Karpas-422 (cell line): ENCODE measurements at regions not wholly inside any gene's neighbourhood (a gene's known extent, or its start where the extent isn't known, plus 50 kb on each side); places are given as distances from the start of the nearest gene placed in this dataset.
"Not testable (repeated sequence)": the region's sequence is repeated elsewhere in the genome, so short reads cannot be mapped to it uniquely, and the experiment has no call there.

Source experiments
- DNase-seq: peaks from one replicate; pipeline ENCODE4 v3.0.0-alpha.2; 2015
- H2AFZ ChIP-seq: fragments of 200-600 bp; sonication (generic); 2 replicates; pipeline ENCODE4 v1.6.1; 2014; ENCODE audit warnings: antibody characterized with exemption, low read length, mixed read lengths
- H3K27ac ChIP-seq: fragments of 200-600 bp; sonication (generic); 2 replicates; pipeline ENCODE4 v1.5.1; 2014; ENCODE audit warnings: mild to moderate bottlenecking, low read length, moderate library complexity
- H3K27me3 ChIP-seq: fragments of 200-600 bp; sonication (generic); 2 replicates; pipeline ENCODE4 v1.6.1; 2014; ENCODE audit warnings: low read length, mixed read lengths
- H3K36me3 ChIP-seq: fragments of 200-600 bp; sonication (generic); 2 replicates; pipeline ENCODE4 v1.6.1; 2014; ENCODE audit warnings: low read length, mixed read lengths; ENCODE audit not compliant: insufficient read depth
- H3K4me1 ChIP-seq: fragments of 200-600 bp; sonication (generic); 2 replicates; pipeline ENCODE4 v1.6.1; 2014; ENCODE audit warnings: mild to moderate bottlenecking, low read length, mixed read lengths
- H3K4me2 ChIP-seq: fragments of 200-600 bp; sonication (generic); 2 replicates; pipeline ENCODE4 v1.6.1; 2014; ENCODE audit warnings: low read length, low read depth, mild to moderate bottlenecking; ENCODE audit not compliant: poor library complexity, severe bottlenecking
- H3K4me3 ChIP-seq: fragments of 200-600 bp; sonication (generic); 2 replicates; pipeline ENCODE4 v1.5.1; 2014; ENCODE audit warnings: mild to moderate bottlenecking, antibody characterized with exemption, low read length, mixed read lengths
- H3K79me2 ChIP-seq: fragments of 200-600 bp; sonication (generic); 2 replicates; pipeline ENCODE4 v1.6.1; 2014; ENCODE audit warnings: mild to moderate bottlenecking, low read length, mixed read lengths
- H3K9ac ChIP-seq: fragments of 200-600 bp; sonication (generic); 2 replicates; pipeline ENCODE4 v1.6.0; 2014; ENCODE audit warnings: low read length
- H3K9me2 ChIP-seq: fragments of 200-600 bp; sonication (generic), shearing (Covaris generic); replicated peaks from 2 replicates; pipeline ENCODE4 v1.6.0; 2014; ENCODE audit warnings: mild to moderate bottlenecking, low read length, moderate library complexity; ENCODE audit not compliant: insufficient read depth
- H3K9me3 ChIP-seq: fragments of 300-700, 200-600 bp; sonication (generic); 2 replicates; pipeline ENCODE4 v1.6.1; 2014; ENCODE audit warnings: low read length, mixed read lengths
- H4K20me1 ChIP-seq: fragments of 200-600 bp; sonication (generic); 2 replicates; pipeline ENCODE4 v1.6.1; 2014; ENCODE audit warnings: mild to moderate bottlenecking, antibody characterized with exemption, low read length, low read depth; ENCODE audit not compliant: insufficient read depth

DNA sequence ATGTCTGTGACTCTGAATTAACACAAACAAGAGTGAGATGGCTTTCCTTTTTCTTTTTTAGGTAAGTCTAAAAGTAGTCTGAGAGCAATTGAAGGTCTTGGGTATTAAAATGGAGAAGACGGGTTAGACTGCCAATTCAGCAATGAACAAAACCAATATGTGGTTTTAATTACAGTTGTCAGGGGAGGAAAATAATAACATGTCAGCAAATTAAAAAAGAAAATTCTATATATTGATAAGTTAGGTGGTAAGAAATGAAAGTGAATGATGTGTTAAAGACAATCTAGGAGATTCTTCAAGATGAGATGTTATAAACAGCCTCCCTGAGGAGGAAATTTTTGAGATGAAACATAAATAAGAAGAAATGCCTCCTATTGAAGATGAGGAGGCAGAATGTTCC is 150.6 kb upstream of the HSF2 start:
- no peaks in the 10 kb centered on the region for H3K27me3 ChIP-seq
- no peak overlapping the region for H3K27ac ChIP-seq
- H3K4me1 ChIP-seq: no peaks in the 10 kb centered on the region
- no peak overlapping the region for H3K4me2 ChIP-seq
- no peak overlapping the region for H3K4me3 ChIP-seq
- no peaks in the 10 kb centered on the region; the same call in 1 of the 2 replicates for H3K36me3 ChIP-seq
- no peaks in the 10 kb centered on the region for H3K79me2 ChIP-seq
- no peaks in the 10 kb centered on the region for H3K9me2 ChIP-seq
- H4K20me1 ChIP-seq: no peaks in the 10 kb centered on the region
- no peak overlapping the region for H3K9ac ChIP-seq
- peaks cover 3% of the 10 kb centered on the region; the same call in 1 of the 2 replicates for H3K9me3 ChIP-seq
- no peak for DNase-seq
- no peak overlapping the region for H2AFZ ChIP-seq

DNA sequence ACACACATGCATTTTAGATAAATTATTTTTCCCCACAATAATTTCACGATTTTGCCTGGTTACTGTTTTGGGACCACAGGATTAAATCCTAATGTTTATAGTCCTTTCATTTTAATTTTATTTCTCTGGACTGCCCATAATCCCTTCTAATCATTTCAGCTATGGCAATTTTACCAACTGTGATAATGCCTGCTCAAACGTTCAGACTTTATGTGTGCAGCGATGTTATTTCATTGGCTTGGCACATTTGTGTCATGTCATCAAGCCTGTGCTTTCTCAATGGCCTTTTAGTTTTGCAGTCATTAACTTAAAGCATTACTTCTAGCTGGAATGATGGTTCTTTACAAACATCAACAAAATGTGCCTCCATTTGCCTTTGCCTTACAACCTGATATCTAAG is 140.6 kb upstream of the HSF2 start:
- no peak for DNase-seq
- no peak overlapping the region for H3K9ac ChIP-seq
- H3K9me2 ChIP-seq: no peaks in the 10 kb centered on the region
- H4K20me1 ChIP-seq: no peaks in the 10 kb centered on the region
- H2AFZ ChIP-seq: no peak overlapping the region
- H3K27me3 ChIP-seq: no peaks in the 10 kb centered on the region
- no peaks in the 10 kb centered on the region for H3K36me3 ChIP-seq
- H3K9me3 ChIP-seq: no peaks in the 10 kb centered on the region
- H3K27ac ChIP-seq: no peak overlapping the region
- no peak overlapping the region for H3K4me3 ChIP-seq
- H3K4me1 ChIP-seq: no peaks in the 10 kb centered on the region
- H3K79me2 ChIP-seq: no peaks in the 10 kb centered on the region
- H3K4me2 ChIP-seq: no peak overlapping the region

DNA sequence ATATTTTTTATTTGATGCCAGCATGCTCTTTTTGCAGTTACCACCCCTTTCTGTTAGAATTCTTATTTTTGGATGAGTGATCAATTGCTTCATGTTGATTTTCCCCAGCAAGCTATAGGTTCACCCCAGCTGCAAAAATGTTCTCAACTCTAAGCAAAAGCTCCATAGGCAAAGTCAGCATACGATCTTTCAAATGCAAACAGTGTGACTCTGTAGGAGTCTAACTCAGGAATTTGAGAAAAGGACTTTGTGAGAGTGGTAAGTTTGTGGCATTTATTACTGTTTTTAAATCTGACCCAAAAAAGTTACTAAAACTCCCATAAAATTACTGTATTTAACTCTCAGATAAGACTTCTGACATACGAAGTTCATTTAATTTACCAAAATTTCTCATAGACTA is 134.9 kb upstream of the HSF2 start:
- H3K9me2 ChIP-seq: no peaks in the 10 kb centered on the region
- H3K27ac ChIP-seq: no peak overlapping the region
- no peak overlapping the region for H2AFZ ChIP-seq
- H3K36me3 ChIP-seq: no peaks in the 10 kb centered on the region
- no peak for DNase-seq
- no peaks in the 10 kb centered on the region for H4K20me1 ChIP-seq
- no peak overlapping the region for H3K9ac ChIP-seq
- H3K4me2 ChIP-seq: no peak overlapping the region
- H3K79me2 ChIP-seq: no peaks in the 10 kb centered on the region
- no peaks in the 10 kb centered on the region for H3K27me3 ChIP-seq
- no peaks in the 10 kb centered on the region for H3K4me1 ChIP-seq
- H3K9me3 ChIP-seq: no peaks in the 10 kb centered on the region
- no peak overlapping the region for H3K4me3 ChIP-seq

DNA sequence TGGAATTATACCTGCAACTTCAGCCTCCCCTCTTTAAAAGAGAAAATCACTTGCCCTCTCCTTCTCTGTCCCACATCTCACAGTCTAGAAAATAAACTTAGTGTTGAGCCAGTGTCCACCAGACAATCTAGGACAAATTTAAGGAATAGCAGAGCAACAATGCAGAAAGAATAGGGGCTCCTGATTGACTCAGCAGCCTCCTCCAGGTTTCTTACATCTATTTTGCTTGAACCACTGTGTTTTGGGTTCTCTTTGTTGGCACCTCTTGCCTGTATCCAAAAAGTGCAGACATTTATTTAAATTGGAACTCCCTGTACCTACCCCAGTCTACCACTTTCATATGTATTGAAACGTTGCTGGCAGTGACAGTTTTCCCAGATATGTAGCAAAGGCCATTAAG is 133.7 kb upstream of the HSF2 start:
- no peak overlapping the region for H3K4me2 ChIP-seq
- no peaks in the 10 kb centered on the region for H3K27me3 ChIP-seq
- H4K20me1 ChIP-seq: no peaks in the 10 kb centered on the region
- no peak overlapping the region for H2AFZ ChIP-seq
- H3K4me3 ChIP-seq: no peak overlapping the region
- no peak for DNase-seq
- H3K27ac ChIP-seq: no peak overlapping the region
- no peaks in the 10 kb centered on the region for H3K36me3 ChIP-seq
- no peaks in the 10 kb centered on the region for H3K9me3 ChIP-seq
- no peaks in the 10 kb centered on the region for H3K79me2 ChIP-seq
- H3K9me2 ChIP-seq: no peaks in the 10 kb centered on the region
- no peaks in the 10 kb centered on the region for H3K4me1 ChIP-seq
- H3K9ac ChIP-seq: no peak overlapping the region

DNA sequence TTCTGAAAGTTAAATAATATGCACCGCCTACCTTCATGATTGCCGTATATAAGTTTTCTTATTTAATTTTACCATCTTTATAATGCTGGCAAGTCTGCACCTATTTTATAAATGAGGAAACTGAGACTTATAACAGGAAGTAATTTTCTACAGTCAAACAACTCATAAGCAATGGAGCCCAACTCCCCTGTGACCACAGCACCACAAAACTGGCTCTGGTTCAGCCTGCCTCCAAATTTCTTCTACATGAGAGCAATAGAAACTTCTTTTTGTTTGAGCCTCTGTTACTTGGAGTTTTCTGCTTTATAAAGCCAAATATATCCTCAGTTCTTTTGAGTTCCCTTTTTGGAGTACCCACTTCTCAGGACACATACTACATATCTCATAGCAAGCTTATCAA is 131.1 kb upstream of the HSF2 start:
- H3K4me1 ChIP-seq: no peaks in the 10 kb centered on the region
- no peaks in the 10 kb centered on the region for H3K27me3 ChIP-seq
- H4K20me1 ChIP-seq: no peaks in the 10 kb centered on the region
- H3K9ac ChIP-seq: no peak overlapping the region
- no peaks in the 10 kb centered on the region for H3K9me2 ChIP-seq
- H3K27ac ChIP-seq: no peak overlapping the region
- H3K9me3 ChIP-seq: no peaks in the 10 kb centered on the region
- no peak overlapping the region for H3K4me2 ChIP-seq
- no peaks in the 10 kb centered on the region for H3K79me2 ChIP-seq
- DNase-seq: no peak
- no peak overlapping the region for H2AFZ ChIP-seq
- no peak overlapping the region for H3K4me3 ChIP-seq
- no peaks in the 10 kb centered on the region for H3K36me3 ChIP-seq

DNA sequence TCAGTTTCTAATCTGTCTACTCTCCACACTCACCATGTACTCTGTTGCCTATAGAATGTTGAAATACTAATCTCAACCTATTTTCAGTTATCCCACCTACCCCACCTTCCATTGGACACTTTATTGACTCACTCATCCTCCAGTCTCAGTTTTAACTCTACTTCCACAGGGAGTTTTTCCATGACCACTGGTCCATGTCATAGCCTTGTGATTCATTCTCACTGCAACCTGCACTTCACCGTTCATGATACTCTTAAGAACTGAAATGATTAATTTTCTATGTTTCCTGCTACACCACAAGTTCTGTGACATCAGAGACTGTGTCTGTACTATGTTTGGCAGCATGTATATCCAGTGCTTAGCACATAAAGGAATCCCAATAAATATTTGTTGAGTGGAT is 122.8 kb upstream of the HSF2 start:
- no peak overlapping the region for H3K4me2 ChIP-seq
- H3K4me1 ChIP-seq: no peaks in the 10 kb centered on the region
- H3K36me3 ChIP-seq: no peaks in the 10 kb centered on the region
- no peak overlapping the region for H3K9ac ChIP-seq
- H2AFZ ChIP-seq: no peak overlapping the region
- no peak overlapping the region for H3K4me3 ChIP-seq
- no peak overlapping the region for H3K27ac ChIP-seq
- no peaks in the 10 kb centered on the region for H3K9me2 ChIP-seq
- H3K79me2 ChIP-seq: no peaks in the 10 kb centered on the region
- no peaks in the 10 kb centered on the region for H4K20me1 ChIP-seq
- no peaks in the 10 kb centered on the region for H3K27me3 ChIP-seq
- no peaks in the 10 kb centered on the region for H3K9me3 ChIP-seq
- no peak for DNase-seq

DNA sequence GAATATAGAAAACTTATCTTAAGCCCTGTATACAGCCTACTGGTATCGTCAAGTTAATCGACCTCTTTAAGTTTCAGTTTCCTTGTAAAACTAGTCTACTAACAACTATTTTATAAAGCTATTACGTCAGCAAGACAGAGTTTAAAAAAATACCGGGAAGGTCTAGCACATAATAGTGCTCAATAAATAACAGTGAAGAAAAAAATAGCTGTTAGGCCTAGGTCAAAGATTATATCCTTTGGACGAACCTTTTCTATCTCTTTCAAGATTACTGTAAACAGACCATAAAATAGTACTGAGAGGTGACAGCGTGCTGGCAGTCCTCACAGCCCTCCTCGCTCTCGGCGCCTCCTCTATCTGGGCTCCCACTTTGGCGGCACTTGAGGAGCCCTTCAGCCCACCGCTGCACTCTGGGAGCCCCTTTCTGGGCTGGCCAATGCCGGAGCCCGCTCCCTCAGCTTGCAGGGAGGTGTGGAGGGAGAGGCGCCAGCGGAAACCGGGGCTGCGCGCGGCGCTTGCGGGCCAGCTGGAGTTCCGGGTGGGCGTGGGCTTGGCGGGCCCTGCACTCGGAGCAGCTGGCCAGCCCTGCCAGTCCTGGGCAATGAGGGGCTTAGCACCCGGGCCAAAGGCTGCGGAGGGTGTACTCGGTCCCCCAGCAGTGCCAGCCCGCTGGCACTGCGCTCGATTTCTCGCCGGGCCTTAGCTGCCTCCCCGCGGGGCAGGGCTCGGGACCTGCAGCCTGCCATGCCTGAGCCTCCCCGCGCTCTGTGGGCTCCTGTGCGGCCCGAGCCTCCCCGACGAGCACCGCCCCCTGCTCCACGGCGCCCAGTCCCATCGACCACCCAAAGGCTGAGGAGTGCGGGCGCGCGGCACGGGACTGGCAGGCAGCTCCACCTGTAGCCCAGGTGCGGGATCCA is 119.1 kb upstream of the HSF2 start:
- H3K4me3 ChIP-seq, H4K20me1 ChIP-seq, H3K9ac ChIP-seq, H3K4me1 ChIP-seq, H3K27ac ChIP-seq, H3K9me3 ChIP-seq, H3K27me3 ChIP-seq, H3K4me2 ChIP-seq, H3K79me2 ChIP-seq, H2AFZ ChIP-seq, H3K36me3 ChIP-seq, DNase-seq, H3K9me2 ChIP-seq: not testable (repeated sequence)

DNA sequence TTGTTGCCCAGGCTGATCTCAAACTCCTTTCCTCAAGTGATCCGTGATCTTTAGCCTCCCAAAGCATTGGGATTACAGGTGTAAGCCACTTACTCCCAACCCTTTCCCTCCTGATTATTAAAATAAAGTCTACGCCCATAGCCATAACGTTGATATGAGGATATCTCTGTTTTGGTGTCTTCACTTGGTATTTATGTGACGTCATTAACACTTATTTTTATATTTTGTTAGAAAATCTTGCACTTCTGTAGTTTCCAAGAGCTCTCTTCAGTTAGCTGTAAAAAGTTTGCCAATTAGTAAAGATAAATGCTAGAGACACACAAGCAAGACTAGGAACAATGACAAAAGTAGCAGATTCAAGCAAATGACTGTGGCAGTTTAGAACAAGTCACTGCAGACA is 115.6 kb upstream of the HSF2 start:
- H4K20me1 ChIP-seq: no peaks in the 10 kb centered on the region
- H3K9ac ChIP-seq: no peak overlapping the region
- H3K4me3 ChIP-seq: no peak overlapping the region
- no peak overlapping the region for H3K27ac ChIP-seq
- no peaks in the 10 kb centered on the region for H3K79me2 ChIP-seq
- no peak for DNase-seq
- H2AFZ ChIP-seq: no peak overlapping the region
- no peaks in the 10 kb centered on the region for H3K4me1 ChIP-seq
- no peaks in the 10 kb centered on the region; the same call in 1 of the 2 replicates for H3K9me2 ChIP-seq
- no peak overlapping the region for H3K4me2 ChIP-seq
- no peaks in the 10 kb centered on the region for H3K9me3 ChIP-seq
- H3K27me3 ChIP-seq: no peaks in the 10 kb centered on the region
- H3K36me3 ChIP-seq: no peaks in the 10 kb centered on the region
